ENCODE measurements at regions not wholly inside any gene's neighbourhood (a gene's known extent, or its start where the extent isn't known, plus 50 kb on each side); places are given as distances from the start of the nearest gene placed in this dataset.

GRCh38 chr14:39576258-39576657 is 144.0 kb upstream of the FBXO33 start:
- TF ChIP-seq, protein P1, sequence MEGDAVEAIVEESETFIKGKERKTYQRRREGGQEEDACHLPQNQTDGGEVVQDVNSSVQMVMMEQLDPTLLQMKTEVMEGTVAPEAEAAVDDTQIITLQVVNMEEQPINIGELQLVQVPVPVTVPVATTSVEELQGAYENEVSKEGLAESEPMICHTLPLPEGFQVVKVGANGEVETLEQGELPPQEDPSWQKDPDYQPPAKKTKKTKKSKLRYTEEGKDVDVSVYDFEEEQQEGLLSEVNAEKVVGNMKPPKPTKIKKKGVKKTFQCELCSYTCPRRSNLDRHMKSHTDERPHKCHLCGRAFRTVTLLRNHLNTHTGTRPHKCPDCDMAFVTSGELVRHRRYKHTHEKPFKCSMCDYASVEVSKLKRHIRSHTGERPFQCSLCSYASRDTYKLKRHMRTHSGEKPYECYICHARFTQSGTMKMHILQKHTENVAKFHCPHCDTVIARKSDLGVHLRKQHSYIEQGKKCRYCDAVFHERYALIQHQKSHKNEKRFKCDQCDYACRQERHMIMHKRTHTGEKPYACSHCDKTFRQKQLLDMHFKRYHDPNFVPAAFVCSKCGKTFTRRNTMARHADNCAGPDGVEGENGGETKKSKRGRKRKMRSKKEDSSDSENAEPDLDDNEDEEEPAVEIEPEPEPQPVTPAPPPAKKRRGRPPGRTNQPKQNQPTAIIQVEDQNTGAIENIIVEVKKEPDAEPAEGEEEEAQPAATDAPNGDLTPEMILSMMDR (conservative IDR thresholded peaks at IDR 0.05; ENCODE audit: low read depth, low read length), result peak; percentile 54; the same call in 1 of the 2 replicates
- no peak for TF ChIP-seq EZH2 (IDR thresholded peaks at IDR 0.05; ENCODE audit: low read length, unreplicated experiment)
